ENCODE measurements at regions not wholly inside any gene's neighbourhood (a gene's known extent, or its start where the extent isn't known, plus 50 kb on each side); places are given as distances from the start of the nearest gene placed in this dataset.

DNA sequence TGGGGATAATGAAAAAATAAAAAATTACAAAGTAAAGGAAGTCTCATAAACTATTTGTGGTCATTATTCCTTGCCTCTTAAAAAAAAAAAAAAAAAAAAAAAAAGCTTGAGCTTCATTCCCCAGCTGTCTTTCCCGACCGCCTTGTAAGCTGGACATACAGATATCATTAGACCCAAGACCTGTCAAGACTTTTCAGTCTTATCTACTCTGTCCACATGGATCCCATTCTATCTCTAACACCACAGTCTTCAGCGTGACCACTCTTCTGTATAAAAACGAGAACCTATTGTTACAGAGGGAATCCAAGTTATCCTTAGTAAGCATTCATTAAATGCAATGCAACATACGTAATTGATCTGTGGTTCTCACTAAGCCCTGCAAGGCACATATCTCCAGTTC is 423.5 kb downstream of the MEI4 start:
- Histone ChIP-seq H3K27ac (ENCODE audit: low read length) (no peak overlapping the region), H3K27me3 (ENCODE audit: control insufficient read depth, insufficient read depth, low read length) (no peaks in the 10 kb centered on the region), H3K36me3 (ENCODE audit: control insufficient read depth, insufficient read depth, low read length) (no peaks in the 10 kb centered on the region), H3K4me1 (ENCODE audit: control insufficient read depth, insufficient read depth, low read length) (no peaks in the 10 kb centered on the region), H3K9me3 (ENCODE audit: control insufficient read depth, insufficient read depth, low read depth, low read length) (peaks cover 3% of the 10 kb centered on the region; the same call in 1 of the 2 replicates), H3K4me3 (ENCODE audit: low read depth in 2 of 2, low read length in 2 of 2) (no peak overlapping the region)
- in situ Hi-C loops (cut with HindIII; ENCODE audit: low pct_unique_long_range_greater_than_20kb, low sequenced_read_pairs) (no loop called here), intact Hi-C loops (cut with micrococcal nuclease; ENCODE audit: unreplicated experiment) (no loop called here)
- ChIA-PET POLR2A (no interaction called here), CTCF (no interaction called here)
- TF ChIP-seq SIN3A (IDR thresholded peaks at IDR 0.05; ENCODE audit: borderline replicate concordance, insufficient read depth, low read depth, low read length) = no peak
- no peak for TF ChIP-seq TCF7L2 (IDR thresholded peaks at IDR 0.05; ENCODE audit: low read depth, low read length)
- TF ChIP-seq, protein P1, sequence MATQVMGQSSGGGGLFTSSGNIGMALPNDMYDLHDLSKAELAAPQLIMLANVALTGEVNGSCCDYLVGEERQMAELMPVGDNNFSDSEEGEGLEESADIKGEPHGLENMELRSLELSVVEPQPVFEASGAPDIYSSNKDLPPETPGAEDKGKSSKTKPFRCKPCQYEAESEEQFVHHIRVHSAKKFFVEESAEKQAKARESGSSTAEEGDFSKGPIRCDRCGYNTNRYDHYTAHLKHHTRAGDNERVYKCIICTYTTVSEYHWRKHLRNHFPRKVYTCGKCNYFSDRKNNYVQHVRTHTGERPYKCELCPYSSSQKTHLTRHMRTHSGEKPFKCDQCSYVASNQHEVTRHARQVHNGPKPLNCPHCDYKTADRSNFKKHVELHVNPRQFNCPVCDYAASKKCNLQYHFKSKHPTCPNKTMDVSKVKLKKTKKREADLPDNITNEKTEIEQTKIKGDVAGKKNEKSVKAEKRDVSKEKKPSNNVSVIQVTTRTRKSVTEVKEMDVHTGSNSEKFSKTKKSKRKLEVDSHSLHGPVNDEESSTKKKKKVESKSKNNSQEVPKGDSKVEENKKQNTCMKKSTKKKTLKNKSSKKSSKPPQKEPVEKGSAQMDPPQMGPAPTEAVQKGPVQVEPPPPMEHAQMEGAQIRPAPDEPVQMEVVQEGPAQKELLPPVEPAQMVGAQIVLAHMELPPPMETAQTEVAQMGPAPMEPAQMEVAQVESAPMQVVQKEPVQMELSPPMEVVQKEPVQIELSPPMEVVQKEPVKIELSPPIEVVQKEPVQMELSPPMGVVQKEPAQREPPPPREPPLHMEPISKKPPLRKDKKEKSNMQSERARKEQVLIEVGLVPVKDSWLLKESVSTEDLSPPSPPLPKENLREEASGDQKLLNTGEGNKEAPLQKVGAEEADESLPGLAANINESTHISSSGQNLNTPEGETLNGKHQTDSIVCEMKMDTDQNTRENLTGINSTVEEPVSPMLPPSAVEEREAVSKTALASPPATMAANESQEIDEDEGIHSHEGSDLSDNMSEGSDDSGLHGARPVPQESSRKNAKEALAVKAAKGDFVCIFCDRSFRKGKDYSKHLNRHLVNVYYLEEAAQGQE (IDR thresholded peaks at IDR 0.05; ENCODE audit: insufficient read depth in 1 of 2, low read depth in 2 of 2, low read length in 1 of 2) = no peak
- TF ChIP-seq POLR2AphosphoS5 (IDR thresholded peaks at IDR 0.05; ENCODE audit: low read depth, low read length) = no peak
- TF ChIP-seq, protein P2, sequence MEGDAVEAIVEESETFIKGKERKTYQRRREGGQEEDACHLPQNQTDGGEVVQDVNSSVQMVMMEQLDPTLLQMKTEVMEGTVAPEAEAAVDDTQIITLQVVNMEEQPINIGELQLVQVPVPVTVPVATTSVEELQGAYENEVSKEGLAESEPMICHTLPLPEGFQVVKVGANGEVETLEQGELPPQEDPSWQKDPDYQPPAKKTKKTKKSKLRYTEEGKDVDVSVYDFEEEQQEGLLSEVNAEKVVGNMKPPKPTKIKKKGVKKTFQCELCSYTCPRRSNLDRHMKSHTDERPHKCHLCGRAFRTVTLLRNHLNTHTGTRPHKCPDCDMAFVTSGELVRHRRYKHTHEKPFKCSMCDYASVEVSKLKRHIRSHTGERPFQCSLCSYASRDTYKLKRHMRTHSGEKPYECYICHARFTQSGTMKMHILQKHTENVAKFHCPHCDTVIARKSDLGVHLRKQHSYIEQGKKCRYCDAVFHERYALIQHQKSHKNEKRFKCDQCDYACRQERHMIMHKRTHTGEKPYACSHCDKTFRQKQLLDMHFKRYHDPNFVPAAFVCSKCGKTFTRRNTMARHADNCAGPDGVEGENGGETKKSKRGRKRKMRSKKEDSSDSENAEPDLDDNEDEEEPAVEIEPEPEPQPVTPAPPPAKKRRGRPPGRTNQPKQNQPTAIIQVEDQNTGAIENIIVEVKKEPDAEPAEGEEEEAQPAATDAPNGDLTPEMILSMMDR (IDR thresholded peaks at IDR 0.05) = no peak
- no peak for ATAC-seq
- BruUV-seq (replicated peaks) = no TSS peak
- no peak for DNase-seq (ENCODE audit: low read depth, low spot score)

DNA sequence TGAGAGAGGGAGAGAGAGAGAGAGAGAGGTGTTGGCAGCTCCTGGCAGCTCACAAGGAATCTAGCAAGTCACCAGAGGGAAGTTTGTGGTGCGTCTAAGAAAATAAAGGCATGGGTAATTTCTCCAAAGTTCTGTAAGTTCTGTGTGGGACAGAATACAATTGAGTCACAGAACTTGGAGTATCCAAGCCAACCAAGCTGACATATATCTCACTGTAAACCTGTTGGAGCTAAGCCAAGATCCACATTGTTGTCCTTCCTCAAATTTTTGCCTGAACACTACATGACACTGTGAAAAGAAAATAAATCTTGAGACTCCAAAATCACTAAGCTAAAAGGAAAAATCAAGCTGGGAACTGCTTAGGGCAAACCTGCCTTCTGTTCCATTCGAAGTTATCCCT is 436.7 kb downstream of the MEI4 start:
- H3K27me3 ChIP-seq (ENCODE audit: control insufficient read depth, insufficient read depth, low read length) = no peaks in the 10 kb centered on the region
- in situ Hi-C loops (cut with HindIII; ENCODE audit: low pct_unique_long_range_greater_than_20kb, low sequenced_read_pairs) (no loop called here), intact Hi-C loops (cut with micrococcal nuclease; ENCODE audit: unreplicated experiment) (no loop called here)
- ChIA-PET CTCF (no interaction called here), POLR2A (no interaction called here)
- H3K27ac ChIP-seq (ENCODE audit: low read length) = no peak overlapping the region
- no peaks in the 10 kb centered on the region for H3K9me3 ChIP-seq (ENCODE audit: control insufficient read depth, insufficient read depth, low read depth, low read length)
- no peak for TF ChIP-seq TCF7L2 (IDR thresholded peaks at IDR 0.05; ENCODE audit: low read depth, low read length)
- no peak for TF ChIP-seq POLR2AphosphoS5 (IDR thresholded peaks at IDR 0.05; ENCODE audit: low read depth, low read length)
- TF ChIP-seq, protein P2 (IDR thresholded peaks at IDR 0.05) = no peak
- TF ChIP-seq SIN3A (IDR thresholded peaks at IDR 0.05; ENCODE audit: borderline replicate concordance, insufficient read depth, low read depth, low read length) = no peak
- DNase-seq (ENCODE audit: low read depth, low spot score) (no peak), ATAC-seq (no peak)
- H3K4me3 ChIP-seq (ENCODE audit: low read depth in 2 of 2, low read length in 2 of 2) = no peak overlapping the region
- H3K36me3 ChIP-seq (ENCODE audit: control insufficient read depth, insufficient read depth, low read length) = no peaks in the 10 kb centered on the region
- no TSS peak for BruUV-seq (replicated peaks)
- H3K4me1 ChIP-seq (ENCODE audit: control insufficient read depth, insufficient read depth, low read length) = no peaks in the 10 kb centered on the region

All from Panc1 (cell line).